ENCODE measurements at regions not wholly inside any gene's neighbourhood (a gene's known extent, or its start where the extent isn't known, plus 50 kb on each side); places are given as distances from the start of the nearest gene placed in this dataset.

- no peak for TF ChIP-seq CTCF (IDR thresholded peaks at IDR 0.05)
These were observed 972.2 kb downstream of the TTLL7 start for GRCh38 chr1:83026745-83027144.

GRCh38 chr1:83024251-83024767, 974.6 kb downstream of the TTLL7 start:
- no peak for TF ChIP-seq CTCF (IDR thresholded peaks at IDR 0.05)

- TF ChIP-seq CTCF (IDR thresholded peaks at IDR 0.05), result no peak
These were observed 975.7 kb downstream of the TTLL7 start for GRCh38 chr1:83023212-83023611.

GRCh38 chr1:83022206-83022605, 976.7 kb downstream of the TTLL7 start:
- no peak for TF ChIP-seq CTCF (IDR thresholded peaks at IDR 0.05)

- no peak for TF ChIP-seq CTCF (IDR thresholded peaks at IDR 0.05)
These were observed 981.2 kb downstream of the TTLL7 start for GRCh38 chr1:83017701-83018100.

GRCh38 chr1:83017276-83017675, 981.7 kb downstream of the TTLL7 start:
- TF ChIP-seq CTCF (IDR thresholded peaks at IDR 0.05), result no peak

- TF ChIP-seq CTCF (IDR thresholded peaks at IDR 0.05), result no peak
These were observed 982.5 kb downstream of the TTLL7 start for GRCh38 chr1:83016354-83016849.

- no peak for TF ChIP-seq CTCF (IDR thresholded peaks at IDR 0.05)
These were observed 983.8 kb downstream of the TTLL7 start for GRCh38 chr1:83015163-83015562.
